ENCODE measurements at regions not wholly inside any gene's neighbourhood (a gene's known extent, or its start where the extent isn't known, plus 50 kb on each side); places are given as distances from the start of the nearest gene placed in this dataset.

GRCh38 chr17:83170571-83171260, 91.3 kb downstream of the METRNL start:
- no peak for TF ChIP-seq CTCF (conservative IDR thresholded peaks at IDR 0.05; ENCODE audit: low read depth, low read length)
- TF ChIP-seq EZH2 (IDR thresholded peaks at IDR 0.05; ENCODE audit: low read length, unreplicated experiment): no peak
- no peak for TF ChIP-seq EZH2phosphoT487 (IDR thresholded peaks at IDR 0.05; ENCODE audit: borderline replicate concordance, low read length)

All from PC-3 (cell line).